Activated CD8-positive, alpha-beta T cell treated with anti-CD3 and anti-CD28 coated beads for 36 hours (primary cell): ENCODE measurements at regions not wholly inside any gene's neighbourhood (a gene's known extent, or its start where the extent isn't known, plus 50 kb on each side); places are given as distances from the start of the nearest gene placed in this dataset.
"Not testable (repeated sequence)": the region's sequence is repeated elsewhere in the genome, so short reads cannot be mapped to it uniquely, and the experiment has no call there.

ENCODE experiments used
- ATAC-seq: fragments of 200-7000 bp; cut with Tn5 transposase; one replicate; pipeline ENCODE4 v1.10.0; 2021; ENCODE audit warnings: mild to moderate bottlenecking, moderate library complexity
- CTCF ChIA-PET: fragments of 350-600 bp; sonication (Branson Sonifier 250); formaldehyde crosslinking; loops from one replicate; lab custom pipeline; 2021; ENCODE audit warnings: antibody characterized with exemption; lab: Charles Lee
- POLR2A ChIA-PET: fragments of 350-600 bp; sonication (Branson Sonifier 250); formaldehyde crosslinking; loops from one replicate; lab custom pipeline; 2021; ENCODE audit warnings: antibody characterized with exemption; lab: Charles Lee
- DNase-seq: peaks from one replicate; pipeline ENCODE4 v3.0.0-alpha.2; 2020
- H3K27ac Mint-ChIP-seq: one replicate; pipeline ENCODE4 v1.8.0; 2021; ENCODE audit warnings: mild to moderate bottlenecking, mixed read lengths
- H3K27me3 Mint-ChIP-seq: one replicate; pipeline ENCODE4 v1.8.0; 2021; ENCODE audit warnings: mixed read lengths
- H3K36me3 Mint-ChIP-seq: one replicate; pipeline ENCODE4 v1.8.0; 2021; ENCODE audit warnings: low read depth, mixed read lengths
- H3K4me1 Mint-ChIP-seq: one replicate; pipeline ENCODE4 v1.8.0; 2021; ENCODE audit warnings: low read depth, mixed read lengths
- H3K4me3 Mint-ChIP-seq: one replicate; pipeline ENCODE4 v1.8.0; 2021; ENCODE audit warnings: mild to moderate bottlenecking, moderate library complexity, mixed read lengths
- H3K9me3 Mint-ChIP-seq: one replicate; pipeline ENCODE4 v1.8.0; 2021; ENCODE audit warnings: mixed read lengths
- CTCF ChIP-seq: fragments of 200-600 bp; IDR thresholded peaks from one replicate; pipeline ENCODE4 v1.8.0; 2022; ENCODE audit warnings: antibody characterized with exemption, mild to moderate bottlenecking
- intact Hi-C: fragments of 100-400 bp; cut with micrococcal nuclease; formaldehyde crosslinking; loops from one replicate; pipeline ENCODE4 v1.10.0; 2022

DNA sequence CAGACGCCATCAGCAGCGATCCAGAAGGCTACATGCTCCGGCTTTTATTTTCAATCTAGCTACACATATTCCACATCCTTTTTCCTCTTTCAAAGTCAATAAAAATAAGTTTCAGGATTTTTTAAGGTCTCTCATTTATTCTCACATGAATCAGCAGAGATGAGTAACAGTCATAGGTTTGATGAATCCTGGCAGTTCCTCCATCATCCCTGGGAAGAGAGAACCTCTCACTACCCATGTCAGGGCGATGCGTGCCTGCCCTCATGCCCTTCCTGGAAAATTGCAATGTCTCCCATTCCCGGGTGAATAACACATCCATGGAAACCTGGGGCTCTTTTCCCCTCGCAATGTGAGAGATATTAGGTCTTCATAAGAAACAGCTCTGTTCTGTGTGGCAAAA lies 301.1 kb upstream of the SMIM21 start:
- no peak for DNase-seq
- peaks cover 9% of the 10 kb centered on the region for H3K27me3 Mint-ChIP-seq
- POLR2A ChIA-PET, result no interaction called here
- H3K9me3 Mint-ChIP-seq, result no peaks in the 10 kb centered on the region
- intact Hi-C loops, result no loop called here
- ATAC-seq, result no peak
- no peaks in the 10 kb centered on the region for H3K4me1 Mint-ChIP-seq
- no peak overlapping the region for H3K27ac Mint-ChIP-seq
- TF ChIP-seq CTCF, result no peak
- CTCF ChIA-PET, result interaction anchor here (1.8 kb wide), 1 partner anchor 15 kb away, joined by 6 read pairs; no protein-coding TSS in a partner anchor
- H3K4me3 Mint-ChIP-seq, result no peak overlapping the region
- no peaks in the 10 kb centered on the region for H3K36me3 Mint-ChIP-seq

DNA sequence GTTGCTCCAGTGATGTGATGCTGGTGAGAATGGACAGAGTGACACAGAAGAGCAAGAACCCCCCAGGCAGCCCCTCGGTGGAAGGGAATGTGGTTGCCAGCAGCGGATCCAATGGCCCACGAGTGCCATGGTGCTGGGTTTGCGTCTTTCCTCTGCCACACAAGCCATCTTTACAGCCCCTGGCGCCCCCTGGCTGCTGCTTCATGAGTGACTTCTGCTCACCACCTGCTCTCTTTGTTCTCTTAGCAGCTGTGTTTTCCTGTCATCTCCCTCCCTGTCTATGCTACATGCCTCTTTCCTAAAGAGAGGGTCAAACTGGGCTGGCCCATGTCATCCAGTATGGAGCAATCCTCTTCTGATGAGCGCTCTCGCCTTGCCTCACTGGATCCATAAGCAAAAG lies 300.0 kb upstream of the SMIM21 start:
- POLR2A ChIA-PET, result no interaction called here
- TF ChIP-seq CTCF, result peak; percentile 47
- Mint-ChIP-seq H3K27ac (no peak overlapping the region), H3K9me3 (no peaks in the 10 kb centered on the region), H3K4me3 (no peak overlapping the region), H3K4me1 (no peaks in the 10 kb centered on the region), H3K27me3 (peaks cover 9% of the 10 kb centered on the region), H3K36me3 (no peaks in the 10 kb centered on the region)
- peak; percentile 66 for DNase-seq
- CTCF ChIA-PET, result interaction anchor here (0.8 to 1.8 kb wide), 2 partner anchors 16 to 30 kb away, joined by 3 to 6 read pairs; no protein-coding TSS in a partner anchor
- no peak for ATAC-seq
- intact Hi-C loops, result no loop called here

DNA sequence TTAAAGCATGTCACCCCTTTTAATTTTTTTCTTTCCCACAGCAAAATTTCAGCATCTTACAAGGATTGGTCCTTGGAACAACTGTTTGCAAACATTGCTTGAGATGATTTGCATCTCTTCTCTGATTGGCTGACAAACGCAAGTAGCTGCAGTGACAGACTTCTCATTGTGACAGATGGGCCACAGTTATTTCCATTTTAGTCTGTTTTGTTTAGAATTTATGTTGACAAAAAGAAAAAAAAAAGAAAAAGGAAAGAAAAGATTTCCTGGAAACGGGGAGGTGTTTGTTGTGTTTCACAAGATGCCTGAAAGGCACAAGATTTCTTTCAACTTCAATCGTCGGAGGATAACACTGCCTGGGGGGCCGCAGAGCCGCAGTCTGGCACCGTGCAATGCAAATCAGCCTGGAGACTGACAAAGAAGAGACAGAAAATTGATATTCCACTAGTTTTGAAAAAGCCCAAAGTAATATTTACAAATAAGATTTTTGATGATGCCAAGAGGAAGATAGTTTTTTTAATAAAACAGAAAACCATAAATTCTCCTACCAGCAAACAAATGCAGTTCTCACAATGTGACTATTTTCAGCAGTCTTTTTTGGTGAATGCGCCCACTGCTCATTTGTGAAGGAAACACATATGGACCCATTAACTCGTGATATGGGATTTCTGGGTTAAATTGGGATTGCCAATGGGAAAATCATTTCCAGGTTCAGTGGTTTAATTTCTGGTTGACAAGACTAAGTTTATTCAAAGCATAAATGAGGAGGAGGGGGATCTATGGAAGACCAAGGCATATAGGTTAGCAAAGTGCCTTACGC lies 296.2 kb upstream of the SMIM21 start:
- TF ChIP-seq CTCF, result no peak
- no peak overlapping the region for H3K4me3 Mint-ChIP-seq
- ATAC-seq (no peak), DNase-seq (no peak)
- peaks cover 4% of the 10 kb centered on the region for H3K9me3 Mint-ChIP-seq
- ChIA-PET CTCF (no interaction called here), POLR2A (no interaction called here)
- no peaks in the 10 kb centered on the region for H3K36me3 Mint-ChIP-seq
- no peaks in the 10 kb centered on the region for H3K4me1 Mint-ChIP-seq
- intact Hi-C loops, result no loop called here
- H3K27me3 Mint-ChIP-seq, result peaks cover 8% of the 10 kb centered on the region
- H3K27ac Mint-ChIP-seq, result no peak overlapping the region

- H3K36me3 Mint-ChIP-seq, result no peaks in the 10 kb centered on the region
- H3K27me3 Mint-ChIP-seq, result no peaks in the 10 kb centered on the region
- H3K4me3 Mint-ChIP-seq, result no peak overlapping the region
- no peak overlapping the region for H3K27ac Mint-ChIP-seq
- CTCF ChIA-PET, result no interaction called here
- ATAC-seq (no peak), DNase-seq (no peak)
- POLR2A ChIA-PET, result no interaction called here
- H3K9me3 Mint-ChIP-seq, result peaks cover under 1% of the 10 kb centered on the region
- intact Hi-C loops, result no loop called here
- H3K4me1 Mint-ChIP-seq, result no peaks in the 10 kb centered on the region
- no peak for TF ChIP-seq CTCF
Measured at GRCh38 chr18:75714766-75715165, 287.3 kb upstream of the SMIM21 start.

GRCh38 chr18:75712124-75712867 lies 284.8 kb upstream of the SMIM21 start:
- H3K4me3 Mint-ChIP-seq, CTCF ChIA-PET, H3K9me3 Mint-ChIP-seq, POLR2A ChIA-PET, H3K4me1 Mint-ChIP-seq, H3K36me3 Mint-ChIP-seq, H3K27ac Mint-ChIP-seq, ATAC-seq, intact Hi-C loops, DNase-seq, H3K27me3 Mint-ChIP-seq: not testable (repeated sequence)
